ENCODE measurements at regions not wholly inside any gene's neighbourhood (a gene's known extent, or its start where the extent isn't known, plus 50 kb on each side); places are given as distances from the start of the nearest gene placed in this dataset.

GRCh38 chr5:158145827-158146226 is 286.9 kb upstream of the CLINT1 start:
- TF ChIP-seq, protein P1, sequence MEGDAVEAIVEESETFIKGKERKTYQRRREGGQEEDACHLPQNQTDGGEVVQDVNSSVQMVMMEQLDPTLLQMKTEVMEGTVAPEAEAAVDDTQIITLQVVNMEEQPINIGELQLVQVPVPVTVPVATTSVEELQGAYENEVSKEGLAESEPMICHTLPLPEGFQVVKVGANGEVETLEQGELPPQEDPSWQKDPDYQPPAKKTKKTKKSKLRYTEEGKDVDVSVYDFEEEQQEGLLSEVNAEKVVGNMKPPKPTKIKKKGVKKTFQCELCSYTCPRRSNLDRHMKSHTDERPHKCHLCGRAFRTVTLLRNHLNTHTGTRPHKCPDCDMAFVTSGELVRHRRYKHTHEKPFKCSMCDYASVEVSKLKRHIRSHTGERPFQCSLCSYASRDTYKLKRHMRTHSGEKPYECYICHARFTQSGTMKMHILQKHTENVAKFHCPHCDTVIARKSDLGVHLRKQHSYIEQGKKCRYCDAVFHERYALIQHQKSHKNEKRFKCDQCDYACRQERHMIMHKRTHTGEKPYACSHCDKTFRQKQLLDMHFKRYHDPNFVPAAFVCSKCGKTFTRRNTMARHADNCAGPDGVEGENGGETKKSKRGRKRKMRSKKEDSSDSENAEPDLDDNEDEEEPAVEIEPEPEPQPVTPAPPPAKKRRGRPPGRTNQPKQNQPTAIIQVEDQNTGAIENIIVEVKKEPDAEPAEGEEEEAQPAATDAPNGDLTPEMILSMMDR (IDR thresholded peaks at IDR 0.05) = no peak
- no peak for TF ChIP-seq POLR2A (IDR thresholded peaks at IDR 0.05)

Data from Peyer's patch (tissue), 4 donors.